DND-41 (cell line): ENCODE measurements at regions not wholly inside any gene's neighbourhood (a gene's known extent, or its start where the extent isn't known, plus 50 kb on each side); places are given as distances from the start of the nearest gene placed in this dataset.

ENCODE experiments used
- ATAC-seq: fragments of 200-7000 bp; cut with Tn5 transposase; 3 replicates; pipeline ENCODE4 v1.9.1; 2021; ENCODE audit warnings: low read depth; ENCODE audit not compliant: insufficient read depth
- DNase-seq: peaks from one replicate; pipeline ENCODE4 v3.0.0-alpha.2; 2020
- H2AFZ ChIP-seq: 2 replicates; pipeline ENCODE4 v1.6.0; 2012; ENCODE audit warnings: low read depth, low read length
- H3K27ac ChIP-seq: 2 replicates; pipeline ENCODE4 v1.5.1; 2012; ENCODE audit warnings: low read length, inconsistent platforms
- H3K27me3 ChIP-seq: fragments of 200-600 bp; sonication (generic); 2 replicates; pipeline ENCODE4 v1.6.0; 2012; ENCODE audit warnings: low read length, mild to moderate bottlenecking, inconsistent platforms; ENCODE audit not compliant: insufficient read depth, poor library complexity
- H3K36me3 ChIP-seq: 2 replicates; pipeline ENCODE4 v1.5.1; 2012; ENCODE audit warnings: low read length, inconsistent platforms; ENCODE audit not compliant: insufficient read depth
- H3K4me1 ChIP-seq: 2 replicates; pipeline ENCODE4 v1.5.1; 2012; ENCODE audit warnings: mild to moderate bottlenecking, low read length; ENCODE audit not compliant: insufficient read depth
- H3K4me2 ChIP-seq: 2 replicates; pipeline ENCODE4 v1.6.0; 2012; ENCODE audit warnings: mild to moderate bottlenecking, moderate library complexity, low read length, inconsistent platforms; ENCODE audit not compliant: insufficient read depth
- H3K4me3 ChIP-seq, 2 experiments: fragments of 200-600 bp in 1 of 2; shearing (Covaris generic) in 1 of 2; 2 replicates each; pipeline ENCODE4 v1.5.1; 2012 to 2016; ENCODE audit warnings: inconsistent platforms in 2 of 2, low read length in 2 of 2, mild to moderate bottlenecking in 2 of 2, low read depth in 1 of 2, moderate library complexity in 1 of 2
- H3K79me2 ChIP-seq: 2 replicates; pipeline ENCODE4 v1.6.0; 2012; ENCODE audit warnings: low read length, inconsistent platforms; ENCODE audit not compliant: insufficient read depth
- H3K9ac ChIP-seq: 2 replicates; pipeline ENCODE4 v1.6.0; 2012; ENCODE audit warnings: low read depth, mild to moderate bottlenecking, inconsistent platforms, low read length, moderate library complexity
- H3K9me3 ChIP-seq: 2 replicates; pipeline ENCODE4 v1.5.1; 2012; ENCODE audit warnings: low read length, moderate library complexity, mild to moderate bottlenecking, inconsistent platforms; ENCODE audit not compliant: insufficient read depth, severe bottlenecking
- H4K20me1 ChIP-seq: 2 replicates; pipeline ENCODE4 v1.6.0; 2012; ENCODE audit warnings: low read length; ENCODE audit not compliant: insufficient read depth
- CTCF ChIP-seq: IDR thresholded peaks from 2 replicates; pipeline ENCODE4 v1.5.1; 2012; ENCODE audit warnings: borderline replicate concordance, low read length, moderate library complexity, mild to moderate bottlenecking; ENCODE audit not compliant: poor library complexity, severe bottlenecking; ENCODE audit errors: extremely low read depth
- EZH2 ChIP-seq: IDR thresholded peaks from 3 replicates; pipeline ENCODE4 v1.6.1; 2012; ENCODE audit warnings: borderline replicate concordance, low read depth, mild to moderate bottlenecking, moderate library complexity, low read length, inconsistent platforms; ENCODE audit not compliant: severe bottlenecking

GRCh38 chr18:54043484-54044251, 180.8 kb downstream of the MBD2 start:
- no peak for ATAC-seq
- Histone ChIP-seq H3K36me3 (no peaks in the 10 kb centered on the region), H3K4me2 (no peak overlapping the region), H3K9ac (no peak overlapping the region), H3K4me3 (no peak overlapping the region), H2AFZ (no peak overlapping the region), H3K27ac (no peak overlapping the region), H4K20me1 (no peaks in the 10 kb centered on the region), H3K27me3 (no peaks in the 10 kb centered on the region), H3K9me3 (no peaks in the 10 kb centered on the region), H3K4me1 (no peaks in the 10 kb centered on the region), H3K79me2 (no peaks in the 10 kb centered on the region)
- DNase-seq, result no peak
- TF ChIP-seq EZH2, result no peak
- TF ChIP-seq CTCF, result no peak

GRCh38 chr18:54035927-54036326, 188.5 kb downstream of the MBD2 start:
- Histone ChIP-seq H3K4me3 (no peak overlapping the region), H2AFZ (no peak overlapping the region), H3K9ac (no peak overlapping the region), H3K79me2 (no peaks in the 10 kb centered on the region), H4K20me1 (no peaks in the 10 kb centered on the region), H3K9me3 (no peaks in the 10 kb centered on the region), H3K4me1 (no peaks in the 10 kb centered on the region), H3K4me2 (no peak overlapping the region), H3K27me3 (no peaks in the 10 kb centered on the region), H3K36me3 (no peaks in the 10 kb centered on the region), H3K27ac (no peak overlapping the region)
- no peak for DNase-seq
- no peak for TF ChIP-seq CTCF
- no peak for ATAC-seq

GRCh38 chr18:54033052-54033451, 191.4 kb downstream of the MBD2 start:
- Histone ChIP-seq H2AFZ (no peak overlapping the region), H3K4me2 (no peak overlapping the region), H3K4me3 (no peak overlapping the region), H3K36me3 (no peaks in the 10 kb centered on the region), H3K9me3 (no peaks in the 10 kb centered on the region), H3K4me1 (no peaks in the 10 kb centered on the region), H3K27ac (no peak overlapping the region), H3K27me3 (no peaks in the 10 kb centered on the region), H3K79me2 (no peaks in the 10 kb centered on the region), H3K9ac (no peak overlapping the region), H4K20me1 (no peaks in the 10 kb centered on the region)
- no peak for ATAC-seq
- TF ChIP-seq CTCF (no peak), EZH2 (no peak)
- no peak for DNase-seq

GRCh38 chr18:54032412-54032811, 192.1 kb downstream of the MBD2 start:
- Histone ChIP-seq H4K20me1 (no peaks in the 10 kb centered on the region), H3K9ac (no peak overlapping the region), H3K79me2 (no peaks in the 10 kb centered on the region), H3K27ac (no peak overlapping the region), H3K4me1 (no peaks in the 10 kb centered on the region), H3K27me3 (no peaks in the 10 kb centered on the region), H3K4me3 (no peak overlapping the region), H3K9me3 (no peaks in the 10 kb centered on the region), H2AFZ (no peak overlapping the region), H3K36me3 (no peaks in the 10 kb centered on the region), H3K4me2 (no peak overlapping the region)
- ATAC-seq (no peak), DNase-seq (no peak)
- no peak for TF ChIP-seq EZH2
- no peak for TF ChIP-seq CTCF
